Kidney (tissue), 13 donors: ENCODE measurements at regions not wholly inside any gene's neighbourhood (a gene's known extent, or its start where the extent isn't known, plus 50 kb on each side); places are given as distances from the start of the nearest gene placed in this dataset.

Experiments used
- DNase-seq, 5 donors: peaks; one replicate each; pipeline ENCODE4 v3.0.0-alpha.2; 2013 to 2020
- FAIRE-seq: peaks from 2 replicates; lab custom pipeline; 2012; peaks lifted over from hg19 to GRCh38; lab: Jason Lieb, UNC
- H3K27ac ChIP-seq, 2 donors: one replicate each; pipeline ENCODE4 v1.7.0; 2013; ENCODE audit warnings: low read depth in 2 of 2, low read length in 2 of 2, inconsistent platforms in 1 of 2
- H3K27me3 ChIP-seq: one replicate; pipeline ENCODE4 v1.7.1; 2013; ENCODE audit warnings: low read length, inconsistent platforms; ENCODE audit not compliant: control insufficient read depth, insufficient read depth
- H3K36me3 ChIP-seq, 3 donors: one replicate each; pipeline versions ENCODE4 v1.7.0 to v1.7.1; 2013; ENCODE audit warnings: low read length in 3 of 3, control low read depth in 1 of 3, inconsistent platforms in 1 of 3; ENCODE audit not compliant: insufficient read depth in 3 of 3, control insufficient read depth in 2 of 3
- H3K4me1 ChIP-seq, 3 donors: one replicate each; pipeline versions ENCODE4 v1.7.0 to v1.7.1; 2013; ENCODE audit warnings: low read length in 3 of 3, inconsistent platforms in 1 of 3, low read depth in 1 of 3; ENCODE audit not compliant: control insufficient read depth in 2 of 3, insufficient read depth in 2 of 3
- H3K4me3 ChIP-seq, 3 donors: one replicate each; pipeline versions ENCODE4 v1.7.0 to v1.8.1; 2013; ENCODE audit warnings: low read length in 3 of 3, control low read depth in 1 of 3, inconsistent platforms in 1 of 3
- H3K9ac ChIP-seq, 3 donors: one replicate each; pipeline versions ENCODE4 v1.7.0 to v1.7.1; 2013; ENCODE audit warnings: low read length in 3 of 3, control low read depth in 1 of 3, inconsistent platforms in 1 of 3
- H3K9me3 ChIP-seq, 3 donors: one replicate each; pipeline versions ENCODE4 v1.7.0 to v1.7.1; 2013; ENCODE audit warnings: low read length in 3 of 3, control low read depth in 1 of 3, inconsistent platforms in 1 of 3; ENCODE audit not compliant: control insufficient read depth in 2 of 3, insufficient read depth in 1 of 3
- CTCF ChIP-seq: IDR thresholded peaks from 3 replicates; pipeline ENCODE4 v1.5.1; 2012; ENCODE audit warnings: mild to moderate bottlenecking, moderate library complexity, borderline replicate concordance; ENCODE audit not compliant: insufficient read depth; ENCODE audit errors: extremely low read depth
- intact Hi-C: fragments of 100-400 bp; cut with DNase I; formaldehyde crosslinking; loops from one replicate; pipeline ENCODE4 v1.11.1; 2022
- donor health status: control.
- donor health status: control.
- donor health status: control.
- donor health status: control.
- donor health status: control.
- donor health status: DM: yes; HTN: yes; CAD: no.
- donor health status: Normal renal cell carcinoma (clear cell type).

GRCh38 chr6:139951172-139951571 is 576.7 kb upstream of the CITED2 start:
- Histone ChIP-seq H3K36me3 (no peaks in the 10 kb centered on the region), H3K4me1 (no peaks in the 10 kb centered on the region), H3K4me3 (no peak overlapping the region), H3K27me3 (no peaks in the 10 kb centered on the region), H3K9me3 (peaks cover 0 to 4% (median 0%) of the 10 kb centered on the region in 3 donors), H3K27ac (no peak overlapping the region), H3K9ac (no peak overlapping the region)
- TF ChIP-seq CTCF: no peak
- FAIRE-seq: no peak
- DNase-seq: no peak
- intact Hi-C loops: no loop called here

- FAIRE-seq: no peak
- TF ChIP-seq CTCF: no peak
Measured at GRCh38 chr6:139944976-139945375, 570.5 kb upstream of the CITED2 start.

GRCh38 chr6:139944131-139944530 is 569.7 kb upstream of the CITED2 start:
- intact Hi-C loops: no loop called here
- no peak for TF ChIP-seq CTCF
- FAIRE-seq: no peak

More at GRCh38 chr6:139944976-139945375, 570.5 kb upstream of the CITED2 start:
- Histone ChIP-seq H3K4me3 (no peak overlapping the region), H3K27me3 (no peaks in the 10 kb centered on the region), H3K9me3 (peaks cover 0 to 4% (median 0%) of the 10 kb centered on the region in 3 donors), H3K36me3 (no peaks in the 10 kb centered on the region), H3K4me1 (peaks cover 0 to 6% (median 0%) of the 10 kb centered on the region in 3 donors), H3K9ac (no peak overlapping the region), H3K27ac (no peak overlapping the region)
- intact Hi-C loops: no loop called here
- no peak for DNase-seq

GRCh38 chr6:139943391-139943790 is 568.9 kb upstream of the CITED2 start:
- DNase-seq (peak in 2 of 5 donors; percentile 76 to 83), FAIRE-seq (peak; percentile 88)
- Histone ChIP-seq H3K4me1 (peaks cover 0 to 6% (median 0%) of the 10 kb centered on the region in 3 donors), H3K36me3 (no peaks in the 10 kb centered on the region), H3K27me3 (no peaks in the 10 kb centered on the region), H3K9ac (no peak overlapping the region), H3K27ac (no peak overlapping the region), H3K4me3 (no peak overlapping the region), H3K9me3 (no peaks in the 10 kb centered on the region)
- intact Hi-C loops: no loop called here
- TF ChIP-seq CTCF: no peak

More at GRCh38 chr6:139944131-139944530, 569.7 kb upstream of the CITED2 start:
- Histone ChIP-seq H3K27ac (no peak overlapping the region), H3K27me3 (no peaks in the 10 kb centered on the region), H3K4me1 (peaks cover 0 to 6% (median 0%) of the 10 kb centered on the region in 3 donors), H3K9ac (no peak overlapping the region), H3K36me3 (no peaks in the 10 kb centered on the region), H3K4me3 (no peak overlapping the region), H3K9me3 (no peaks in the 10 kb centered on the region)
- no peak for DNase-seq
